GM19023 (cell line): ENCODE measurements at regions not wholly inside any gene's neighbourhood (a gene's known extent, or its start where the extent isn't known, plus 50 kb on each side); places are given as distances from the start of the nearest gene placed in this dataset.

ENCODE experiments used
- ATAC-seq: cut with Tn5 transposase; IDR thresholded peaks from one replicate; pipeline ENCODE4 v1.9.1; 2021; ENCODE audit warnings: mild to moderate bottlenecking, moderate library complexity; ENCODE audit not compliant: unreplicated experiment

GRCh38 chr7:72524037-72524436, 111.9 kb upstream of the CALN1 start:
- no peak for ATAC-seq

DNA sequence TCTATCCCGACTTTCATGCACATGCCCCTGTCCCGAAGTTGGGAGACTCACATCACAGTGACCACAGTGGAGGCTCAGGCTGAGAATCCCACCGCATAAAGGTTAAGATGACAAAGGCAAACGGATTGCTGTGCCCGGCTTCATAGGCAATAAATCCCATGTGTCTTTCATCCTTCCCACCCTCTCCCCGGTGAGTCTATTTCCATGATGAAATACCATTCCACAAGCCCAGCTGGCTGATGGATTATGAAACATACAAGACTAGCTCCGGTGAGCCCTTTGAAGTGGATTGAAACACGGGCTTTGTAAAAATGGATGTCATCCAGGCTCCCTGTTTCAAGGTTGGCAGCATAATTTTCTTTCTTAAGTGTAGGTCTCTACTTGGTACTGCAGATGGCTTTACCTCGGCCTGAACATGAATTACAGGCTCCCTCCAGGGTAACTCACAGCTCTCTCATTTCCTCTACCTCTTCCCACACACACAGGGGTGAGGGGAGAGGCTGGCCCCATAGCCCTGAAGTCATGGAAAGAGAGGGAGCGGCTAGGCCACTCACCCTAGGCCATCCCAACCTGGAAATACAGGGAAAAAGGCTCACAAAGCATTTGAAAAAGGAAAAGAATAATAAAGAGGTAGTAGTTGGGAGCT, 92.0 kb upstream of the CALN1 start:
- ATAC-seq: no peak

DNA sequence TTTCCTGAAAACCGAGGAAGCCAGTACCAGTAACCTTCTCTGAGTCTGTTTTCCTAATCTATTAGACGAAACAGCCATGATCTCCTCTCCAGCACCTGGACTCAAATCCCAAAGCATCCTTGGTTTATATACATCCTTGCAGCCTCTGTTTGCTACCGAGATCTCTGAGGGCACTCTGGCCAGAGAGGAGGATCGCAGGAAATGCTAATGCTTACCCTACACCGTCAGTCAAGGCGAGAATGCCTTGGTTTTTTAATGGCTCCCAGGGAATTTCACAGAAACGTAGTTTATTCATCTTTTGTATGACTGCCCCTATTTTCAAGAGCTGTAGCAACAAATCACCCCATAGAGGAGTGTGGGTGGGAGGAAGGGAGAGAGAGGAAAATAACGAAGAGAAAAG, 91.5 kb upstream of the CALN1 start:
- no peak for ATAC-seq

DNA sequence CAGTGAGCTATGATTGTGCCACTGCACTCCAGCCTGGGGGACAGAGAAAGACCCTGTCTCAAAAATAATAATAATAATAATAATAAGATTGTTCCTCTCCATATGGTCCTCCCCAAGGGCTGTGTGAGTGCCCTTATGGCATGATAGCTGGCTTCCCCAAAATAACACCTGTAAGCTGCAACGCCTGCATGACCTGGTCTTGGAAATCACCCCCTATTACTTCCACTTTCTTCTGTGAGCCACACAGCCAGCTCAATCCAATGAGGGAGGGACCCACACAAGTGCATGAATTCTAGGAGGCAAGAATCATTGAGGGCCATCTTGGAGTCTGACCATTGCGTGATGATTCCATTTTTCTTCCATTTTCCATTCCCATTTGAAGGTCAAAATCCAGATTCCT, 82.7 kb upstream of the CALN1 start:
- ATAC-seq: no peak

DNA sequence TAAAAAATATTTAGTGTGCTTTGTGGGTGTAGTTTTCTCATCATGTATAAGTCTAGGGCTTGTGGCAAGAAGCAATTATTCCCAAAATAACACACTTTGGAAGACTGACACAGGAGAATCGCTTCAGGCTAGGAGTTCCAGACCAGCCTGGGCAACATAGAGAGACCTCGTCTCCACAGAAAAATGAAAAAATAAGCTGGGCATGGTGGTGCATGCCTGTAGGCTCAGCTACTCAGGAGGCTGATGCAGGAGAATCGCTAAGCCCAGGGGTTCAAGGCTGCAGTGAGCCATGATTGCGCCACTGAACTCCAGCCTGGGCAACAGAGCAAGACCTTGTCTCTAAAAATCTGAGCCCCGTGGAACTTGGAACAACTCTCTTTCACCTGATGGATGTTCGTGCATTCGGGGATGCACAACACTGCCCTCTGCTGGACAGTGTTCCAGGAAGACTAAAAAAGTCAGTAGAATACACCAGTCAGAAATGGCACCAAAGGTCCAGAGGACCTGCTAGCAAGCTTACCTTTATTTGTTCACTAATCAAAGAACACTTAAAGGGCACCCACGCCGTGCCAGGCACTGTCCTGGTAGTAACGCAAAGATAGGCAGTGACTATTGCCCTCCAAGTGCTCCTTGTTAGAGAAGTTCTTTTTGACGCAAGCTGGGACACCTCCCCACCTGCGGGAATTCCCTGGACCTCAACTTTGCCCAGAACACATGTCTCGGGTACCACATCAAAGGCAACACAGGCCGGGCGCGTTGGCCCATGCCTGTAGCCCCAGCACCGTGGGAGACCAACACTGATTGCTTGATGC, 81.9 kb upstream of the CALN1 start:
- ATAC-seq: peak; percentile 64

- ATAC-seq: no peak
These were observed 80.4 kb upstream of the CALN1 start for GRCh38 chr7:72492461-72493065.

DNA sequence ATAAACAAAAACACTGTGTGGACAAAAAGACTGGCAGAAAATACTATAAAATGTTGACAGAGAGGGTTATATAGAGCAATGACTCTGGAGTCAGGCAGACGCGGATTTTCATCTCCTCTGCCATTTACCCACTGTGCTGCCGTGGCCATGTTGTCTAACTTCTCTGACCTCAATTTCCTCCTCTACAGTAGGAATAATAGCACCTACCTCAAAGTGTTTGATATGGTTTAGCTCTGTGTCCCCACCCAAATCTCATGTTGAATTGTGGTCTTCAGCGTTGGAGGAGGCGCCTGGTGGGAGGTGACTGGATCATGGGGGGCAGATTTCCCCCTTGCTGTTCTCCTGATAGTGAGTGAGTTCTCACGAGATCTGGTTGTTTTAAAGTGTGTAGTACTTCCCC, 78.2 kb upstream of the CALN1 start:
- no peak for ATAC-seq

DNA sequence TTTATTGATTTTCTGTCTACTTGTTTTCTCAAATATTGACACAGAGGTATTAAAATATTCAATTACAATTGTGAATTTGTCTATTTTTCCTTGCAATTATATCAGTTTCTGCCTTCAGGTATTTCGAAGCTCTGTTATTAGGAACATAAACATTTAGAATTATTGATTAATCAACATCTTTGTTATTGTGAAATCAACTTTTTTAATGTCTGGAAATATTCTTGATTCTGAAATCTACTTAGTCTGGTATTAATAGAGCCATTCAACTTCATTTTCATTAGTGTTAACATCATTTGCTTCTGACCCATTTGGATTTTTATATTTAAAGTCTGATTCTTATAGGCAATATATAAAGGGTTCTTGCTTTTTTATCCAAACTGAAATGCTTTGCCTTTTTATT, 69.8 kb upstream of the CALN1 start:
- no peak for ATAC-seq

- ATAC-seq: no peak
These were observed 64.6 kb upstream of the CALN1 start for GRCh38 chr7:72476608-72477305.

GRCh38 chr7:72467237-72467636, 55.1 kb upstream of the CALN1 start:
- no peak for ATAC-seq

- no peak for ATAC-seq
These were observed 54.7 kb upstream of the CALN1 start for GRCh38 chr7:72466797-72467196.

- no peak for ATAC-seq
These were observed 53.4 kb upstream of the CALN1 start for GRCh38 chr7:72465521-72465920.

DNA sequence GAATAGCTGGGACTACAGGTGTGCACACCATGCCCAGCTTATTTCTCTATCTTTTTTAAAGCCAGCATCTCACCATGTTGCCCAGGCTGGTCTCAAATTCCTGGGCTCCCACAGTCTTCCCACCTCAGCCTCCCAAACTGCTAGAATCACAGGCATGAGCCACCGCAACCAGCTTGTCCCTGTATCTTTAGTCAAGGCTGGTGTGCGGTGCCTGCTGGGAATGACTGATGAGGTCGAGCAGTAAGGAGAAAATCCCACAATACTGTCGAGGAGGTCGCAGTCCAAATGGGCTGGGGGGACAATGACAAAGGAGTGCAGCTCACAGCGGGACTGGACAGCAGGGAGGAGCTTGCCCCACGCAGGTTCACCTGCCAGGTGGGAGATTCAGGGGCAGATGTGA, 50.2 kb upstream of the CALN1 start:
- ATAC-seq: no peak
